ENCODE measurements at regions not wholly inside any gene's neighbourhood (a gene's known extent, or its start where the extent isn't known, plus 50 kb on each side); places are given as distances from the start of the nearest gene placed in this dataset.

- no peak for TF ChIP-seq CTCF (IDR thresholded peaks at IDR 0.05)
- TF ChIP-seq POLR2A (IDR thresholded peaks at IDR 0.05), result no peak
- TF ChIP-seq EP300 (IDR thresholded peaks at IDR 0.05), result no peak
- TF ChIP-seq POLR2AphosphoS5 (IDR thresholded peaks at IDR 0.05), result no peak
Measured at GRCh38 chr9:135186248-135187164, 99.0 kb downstream of the OLFM1 start.

Data from stomach (tissue), 4 donors.